Effector memory CD4-positive, alpha-beta T cell (primary cell): ENCODE measurements at regions not wholly inside any gene's neighbourhood (a gene's known extent, or its start where the extent isn't known, plus 50 kb on each side); places are given as distances from the start of the nearest gene placed in this dataset.
"Not testable (repeated sequence)": the region's sequence is repeated elsewhere in the genome, so short reads cannot be mapped to it uniquely, and the experiment has no call there.

Source experiments
- DNase-seq, 3 donors: peaks; one replicate each; pipeline ENCODE4 v3.0.0-alpha.2; 2020
- H3K27ac ChIP-seq: 2 replicates; pipeline ENCODE4 v1.7.0; 2013; ENCODE audit warnings: mild to moderate bottlenecking, low read length, moderate library complexity; ENCODE audit not compliant: insufficient read depth, poor library complexity, severe bottlenecking
- H3K27me3 ChIP-seq: replicated peaks from 2 replicates; pipeline ENCODE4 v1.7.0; 2013; ENCODE audit warnings: mild to moderate bottlenecking, low read length; ENCODE audit not compliant: insufficient read depth, control insufficient read depth, poor library complexity, severe bottlenecking
- H3K36me3 ChIP-seq: 2 replicates; pipeline ENCODE4 v1.7.0; 2013; ENCODE audit warnings: mild to moderate bottlenecking, low read length, moderate library complexity; ENCODE audit not compliant: control insufficient read depth, insufficient read depth
- H3K4me1 ChIP-seq: 2 replicates; pipeline ENCODE4 v1.7.0; 2013; ENCODE audit warnings: low read length, mild to moderate bottlenecking; ENCODE audit not compliant: control insufficient read depth, insufficient read depth, poor library complexity, severe bottlenecking
- H3K4me3 ChIP-seq: 2 replicates; pipeline ENCODE4 v1.7.0; 2013; ENCODE audit warnings: low read length, low read depth, mild to moderate bottlenecking; ENCODE audit not compliant: insufficient read depth, poor library complexity, severe bottlenecking
- H3K9me3 ChIP-seq: 2 replicates; pipeline ENCODE4 v1.7.0; 2013; ENCODE audit warnings: mild to moderate bottlenecking, low read length, moderate library complexity; ENCODE audit not compliant: control insufficient read depth

GRCh38 chr2:37740164-37740739 lies 68.8 kb upstream of the CDC42EP3 start:
- Histone ChIP-seq H3K27me3 (no peaks in the 10 kb centered on the region), H3K4me3 (no peak overlapping the region), H3K27ac (no peak overlapping the region), H3K36me3 (no peaks in the 10 kb centered on the region), H3K9me3 (no peaks in the 10 kb centered on the region), H3K4me1 (no peaks in the 10 kb centered on the region)
- no peak for DNase-seq

- no peaks in the 10 kb centered on the region for H3K36me3 ChIP-seq
- H3K4me1 ChIP-seq = no peaks in the 10 kb centered on the region
- no peaks in the 10 kb centered on the region for H3K27me3 ChIP-seq
- H3K9me3 ChIP-seq = no peaks in the 10 kb centered on the region
- no peak overlapping the region for H3K4me3 ChIP-seq
- no peak for DNase-seq
- H3K27ac ChIP-seq = no peak overlapping the region
Measured at GRCh38 chr2:37742286-37742685, 70.8 kb upstream of the CDC42EP3 start.

GRCh38 chr2:37744010-37744409 lies 72.6 kb upstream of the CDC42EP3 start:
- Histone ChIP-seq H3K4me3 (no peak overlapping the region), H3K27ac (no peak overlapping the region)

GRCh38 chr2:37744961-37745360 lies 73.5 kb upstream of the CDC42EP3 start:
- not testable (repeated sequence) for H3K27ac ChIP-seq, H3K27me3 ChIP-seq, H3K4me1 ChIP-seq, H3K36me3 ChIP-seq, H3K4me3 ChIP-seq, H3K9me3 ChIP-seq, DNase-seq

More at GRCh38 chr2:37744010-37744409, 72.6 kb upstream of the CDC42EP3 start:
- no peaks in the 10 kb centered on the region for H3K4me1 ChIP-seq
- H3K36me3 ChIP-seq = no peaks in the 10 kb centered on the region
- no peak for DNase-seq
- H3K9me3 ChIP-seq = no peaks in the 10 kb centered on the region
- H3K27me3 ChIP-seq = no peaks in the 10 kb centered on the region

- H3K4me3 ChIP-seq, H3K9me3 ChIP-seq, DNase-seq, H3K27ac ChIP-seq, H3K36me3 ChIP-seq, H3K27me3 ChIP-seq, H3K4me1 ChIP-seq: not testable (repeated sequence)
Measured at GRCh38 chr2:37746011-37746410, 74.6 kb upstream of the CDC42EP3 start.

- Histone ChIP-seq H3K9me3 (no peaks in the 10 kb centered on the region), H3K4me1 (no peaks in the 10 kb centered on the region), H3K36me3 (no peaks in the 10 kb centered on the region)
Measured at GRCh38 chr2:37746883-37747282, 75.4 kb upstream of the CDC42EP3 start.

GRCh38 chr2:37748541-37748940 lies 77.1 kb upstream of the CDC42EP3 start:
- Histone ChIP-seq H3K27me3 (no peaks in the 10 kb centered on the region), H3K4me1 (no peaks in the 10 kb centered on the region), H3K9me3 (no peaks in the 10 kb centered on the region), H3K36me3 (no peaks in the 10 kb centered on the region), H3K4me3 (no peak overlapping the region), H3K27ac (no peak overlapping the region)
- no peak for DNase-seq

More at GRCh38 chr2:37746883-37747282, 75.4 kb upstream of the CDC42EP3 start:
- Histone ChIP-seq H3K27me3 (no peaks in the 10 kb centered on the region), H3K27ac (no peak overlapping the region), H3K4me3 (no peak overlapping the region)
- no peak for DNase-seq

GRCh38 chr2:37750286-37750685 lies 78.8 kb upstream of the CDC42EP3 start:
- not testable (repeated sequence) for H3K27ac ChIP-seq, DNase-seq, H3K9me3 ChIP-seq

GRCh38 chr2:37752766-37753165 lies 81.3 kb upstream of the CDC42EP3 start:
- Histone ChIP-seq H3K4me3 (no peak overlapping the region), H3K4me1 (no peaks in the 10 kb centered on the region), H3K36me3 (no peaks in the 10 kb centered on the region), H3K27me3 (no peaks in the 10 kb centered on the region), H3K27ac (no peak overlapping the region), H3K9me3 (no peaks in the 10 kb centered on the region)
- DNase-seq = no peak

More at GRCh38 chr2:37750286-37750685, 78.8 kb upstream of the CDC42EP3 start:
- H3K4me3 ChIP-seq, H3K4me1 ChIP-seq, H3K27me3 ChIP-seq, H3K36me3 ChIP-seq: not testable (repeated sequence)

GRCh38 chr2:37753758-37754157 lies 82.3 kb upstream of the CDC42EP3 start:
- H3K27me3 ChIP-seq = no peaks in the 10 kb centered on the region
- H3K9me3 ChIP-seq = no peaks in the 10 kb centered on the region
- H3K4me3 ChIP-seq = no peak overlapping the region
- H3K27ac ChIP-seq = no peak overlapping the region
- DNase-seq = no peak
- no peaks in the 10 kb centered on the region for H3K4me1 ChIP-seq
- H3K36me3 ChIP-seq = no peaks in the 10 kb centered on the region
